GM10847 (cell line): ENCODE measurements at regions not wholly inside any gene's neighbourhood (a gene's known extent, or its start where the extent isn't known, plus 50 kb on each side); places are given as distances from the start of the nearest gene placed in this dataset.

Experiments
- POLR2A ChIP-seq: IDR thresholded peaks from 2 replicates; pipeline ENCODE4 v1.6.1; 2011; ENCODE audit not compliant: insufficient read length; ENCODE audit errors: extremely low read depth

DNA sequence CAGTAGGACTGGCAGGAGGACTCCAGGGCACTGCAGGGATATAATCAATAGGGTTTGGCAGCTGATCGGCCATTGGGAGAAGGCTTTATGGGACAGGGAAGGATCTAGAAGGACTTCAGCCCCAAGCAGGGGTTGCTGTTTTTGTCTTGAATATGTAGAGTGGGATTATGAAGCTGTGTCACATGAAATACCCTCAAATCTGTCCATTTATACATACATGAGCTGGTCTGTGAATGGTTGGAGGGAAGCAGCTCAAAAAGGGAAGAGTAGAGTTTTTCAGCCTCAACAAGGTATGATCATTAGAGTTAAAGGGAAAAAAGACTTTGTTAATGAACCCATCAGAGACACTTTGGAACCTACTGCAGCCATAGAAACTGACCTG lies 98.2 kb upstream of the ZNF217 start:
- TF ChIP-seq POLR2A = no peak

DNA sequence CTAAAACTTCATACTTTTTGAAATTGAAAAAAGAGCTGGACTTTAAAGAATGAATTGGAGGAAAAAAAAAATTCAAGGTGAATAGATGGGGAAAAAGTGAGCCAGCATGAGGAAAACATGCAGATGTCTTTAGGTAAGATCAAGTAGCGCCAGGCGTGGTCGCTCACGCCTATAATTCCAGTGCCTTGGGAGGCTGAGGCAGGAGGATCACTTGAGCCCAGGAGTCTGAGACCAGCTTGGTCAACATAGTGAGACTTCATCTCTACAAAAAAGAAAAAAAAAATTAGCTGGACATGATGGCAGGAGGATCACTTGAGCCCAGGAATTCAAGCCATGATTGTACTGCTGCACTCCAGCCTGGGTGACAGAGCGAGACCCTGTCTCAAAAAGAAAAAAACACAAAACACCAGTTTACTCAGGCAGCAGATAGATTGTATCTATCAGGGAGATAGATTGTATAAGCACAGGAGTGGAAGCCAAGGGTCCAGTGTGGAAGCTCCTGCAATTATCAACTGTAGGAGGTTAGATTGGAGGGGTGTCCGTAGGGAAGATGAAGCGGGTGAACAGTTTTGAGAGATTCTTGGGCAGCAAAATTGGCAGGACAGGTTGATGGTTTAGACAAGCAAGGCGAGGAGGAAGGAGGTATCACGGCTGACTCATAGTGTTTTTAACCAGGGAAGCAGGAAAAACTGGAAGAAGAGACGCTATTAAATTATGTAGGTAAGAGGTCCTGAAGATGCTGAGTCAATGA lies 97.6 kb upstream of the ZNF217 start:
- TF ChIP-seq POLR2A = no peak

GRCh38 chr20:53688085-53688484 lies 94.4 kb upstream of the ZNF217 start:
- TF ChIP-seq POLR2A = no peak

DNA sequence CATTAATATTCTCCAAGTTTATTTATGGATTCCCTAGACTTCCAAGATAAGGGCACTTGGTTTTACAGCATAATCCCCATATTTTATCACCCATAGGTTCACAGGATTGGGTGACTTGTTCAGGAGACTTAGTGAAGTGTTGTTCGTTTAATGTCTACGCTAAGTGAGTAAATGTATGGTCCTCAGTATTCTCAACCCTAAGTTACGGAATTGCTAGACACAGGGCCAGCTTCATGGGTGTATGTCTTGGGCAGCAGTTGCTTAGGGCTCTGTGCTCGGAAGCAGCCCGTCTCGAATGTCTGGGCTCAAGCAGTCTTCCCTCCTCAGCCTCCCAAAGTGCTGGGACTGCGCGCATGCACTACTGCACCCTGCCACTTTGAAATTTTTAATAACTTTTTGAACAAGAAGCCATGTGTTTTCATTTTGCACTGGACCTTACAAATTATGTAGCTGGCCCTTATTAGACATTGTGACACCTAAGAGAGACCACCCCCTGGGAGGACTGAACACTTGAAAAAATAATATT lies 91.5 kb upstream of the ZNF217 start:
- TF ChIP-seq POLR2A = no peak

GRCh38 chr20:53683506-53683905 lies 89.9 kb upstream of the ZNF217 start:
- no peak for TF ChIP-seq POLR2A

GRCh38 chr20:53681352-53682212 lies 87.9 kb upstream of the ZNF217 start:
- no peak for TF ChIP-seq POLR2A

GRCh38 chr20:53679597-53680309 lies 86.1 kb upstream of the ZNF217 start:
- TF ChIP-seq POLR2A = no peak

GRCh38 chr20:53678990-53679596 lies 85.5 kb upstream of the ZNF217 start:
- TF ChIP-seq POLR2A = no peak

DNA sequence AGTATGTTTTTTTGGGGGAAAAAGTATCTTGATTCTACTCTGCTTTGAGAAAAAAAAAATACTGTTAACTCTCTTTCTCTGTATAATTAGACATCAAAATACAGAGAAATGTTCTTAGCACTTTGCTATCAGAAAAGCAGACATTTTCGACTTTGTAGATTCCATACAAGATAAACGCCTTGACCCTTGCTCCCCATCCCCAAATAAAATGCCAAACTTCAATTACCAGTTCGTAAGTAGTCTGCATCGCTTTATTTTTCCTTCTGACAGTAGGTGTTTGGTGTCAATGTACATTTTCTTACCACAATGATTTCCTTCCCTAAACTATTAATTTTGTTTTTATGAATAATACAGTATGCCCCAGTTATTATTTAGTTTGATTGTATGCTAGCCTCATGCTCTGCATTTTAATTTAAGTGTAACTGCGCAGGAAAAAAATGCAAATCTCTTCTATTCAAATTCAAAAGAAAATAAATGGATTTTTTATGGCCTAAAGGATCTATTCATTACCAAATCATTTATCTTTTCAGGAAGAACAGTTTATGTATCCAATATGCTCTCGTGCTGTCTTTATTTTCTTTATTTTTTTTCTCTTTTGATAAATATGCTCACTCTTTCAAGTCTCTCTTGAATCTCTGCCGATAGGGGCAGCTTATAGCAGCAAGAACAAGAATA lies 84.8 kb upstream of the ZNF217 start:
- no peak for TF ChIP-seq POLR2A

DNA sequence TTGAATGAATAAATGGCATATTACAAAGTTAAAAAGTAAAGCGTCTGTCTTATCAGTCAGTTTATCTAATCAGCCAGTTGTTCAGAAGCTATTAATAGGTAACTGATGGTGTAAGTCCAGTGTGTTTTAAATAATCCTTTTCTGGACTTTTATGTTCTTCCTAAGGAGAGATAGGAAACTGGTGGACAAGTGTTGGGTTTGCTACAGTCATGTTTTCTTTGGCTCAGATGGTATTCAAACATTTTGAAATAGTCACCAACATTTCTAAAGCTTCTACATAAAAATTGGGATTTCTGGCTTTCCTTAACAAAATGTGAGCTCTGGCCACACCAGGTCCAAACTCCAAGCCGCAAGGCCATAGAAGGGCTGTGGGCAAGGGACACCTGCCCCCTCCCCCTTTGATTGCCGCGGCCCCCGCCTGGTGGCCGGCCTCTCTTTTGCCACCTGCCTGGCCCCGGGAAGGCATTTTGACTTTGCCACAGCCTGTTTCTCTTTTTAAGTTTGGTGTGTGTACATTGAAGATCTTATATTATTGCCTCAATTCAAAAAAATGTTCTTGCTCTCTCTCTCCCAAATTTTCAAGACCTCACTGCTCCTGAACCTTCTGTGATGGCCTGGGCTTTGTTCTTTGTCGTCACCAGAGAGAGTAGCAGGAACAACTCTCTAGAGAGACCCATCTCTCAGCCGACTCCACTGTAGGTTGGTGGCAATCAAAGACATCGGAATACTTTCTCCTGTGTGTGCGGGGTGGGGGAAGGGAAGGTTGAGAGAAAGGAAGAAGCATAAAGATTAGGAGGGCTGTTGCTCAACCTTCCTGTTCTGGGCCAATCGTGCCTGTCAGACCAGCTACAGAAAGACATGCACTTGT lies 84.0 kb upstream of the ZNF217 start:
- TF ChIP-seq POLR2A = no peak

- TF ChIP-seq POLR2A = no peak
Observed at GRCh38 chr20:53676987-53677386, 83.3 kb upstream of the ZNF217 start.

DNA sequence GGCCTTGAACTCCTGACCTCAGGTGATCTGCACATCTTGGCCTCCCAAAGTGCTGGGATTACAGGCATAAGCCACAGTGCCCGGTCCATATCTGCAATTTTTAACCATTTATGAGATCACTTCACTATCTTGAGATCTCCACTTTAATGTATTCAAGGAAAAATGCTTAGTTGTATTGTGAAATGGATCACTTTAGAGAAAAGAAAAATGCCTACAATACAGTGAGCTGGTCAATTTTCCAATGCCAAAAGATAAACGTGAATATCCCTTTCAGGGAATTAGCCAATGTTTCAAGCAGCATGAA lies 82.8 kb upstream of the ZNF217 start:
- TF ChIP-seq POLR2A = no peak

GRCh38 chr20:53672484-53673129 lies 79.0 kb upstream of the ZNF217 start:
- no peak for TF ChIP-seq POLR2A
